ENCODE measurements at regions not wholly inside any gene's neighbourhood (a gene's known extent, or its start where the extent isn't known, plus 50 kb on each side); places are given as distances from the start of the nearest gene placed in this dataset.

DNA sequence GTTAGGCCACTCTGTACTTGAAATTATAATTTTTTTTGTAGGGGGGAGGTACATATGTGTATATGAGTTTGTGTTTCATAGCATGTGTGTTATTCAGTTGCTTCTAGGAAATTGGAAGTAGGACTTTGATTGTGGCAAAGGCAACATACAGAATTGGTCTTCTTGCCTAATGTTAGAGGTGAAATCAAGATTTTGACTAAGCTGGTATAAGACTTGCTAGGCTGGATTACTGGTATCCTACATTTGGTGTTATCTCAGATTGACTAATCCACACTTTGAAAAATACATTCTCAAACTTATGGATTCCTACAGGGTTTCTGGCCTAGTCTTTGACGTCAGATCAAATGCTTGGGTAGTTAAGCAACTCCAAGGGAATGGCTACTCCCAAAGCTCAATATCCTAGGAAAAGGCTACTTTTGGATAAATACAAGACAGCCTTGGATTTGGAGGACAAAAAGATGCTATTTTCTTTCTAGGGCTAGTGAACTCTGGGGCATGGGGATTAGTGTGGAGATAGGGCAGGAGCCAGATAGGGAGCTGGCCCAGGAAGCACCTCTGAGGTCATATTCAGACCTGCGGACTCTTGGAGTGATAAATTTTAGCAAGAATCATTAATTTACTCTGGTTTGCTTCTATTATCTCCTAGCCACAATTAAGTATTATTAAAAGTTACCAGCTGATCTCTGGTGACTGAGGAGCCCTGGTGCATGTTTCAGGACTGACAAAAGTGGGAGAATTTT is 144.0 kb upstream of the RPS23 start (continued):
- TF ChIP-seq, protein P1, sequence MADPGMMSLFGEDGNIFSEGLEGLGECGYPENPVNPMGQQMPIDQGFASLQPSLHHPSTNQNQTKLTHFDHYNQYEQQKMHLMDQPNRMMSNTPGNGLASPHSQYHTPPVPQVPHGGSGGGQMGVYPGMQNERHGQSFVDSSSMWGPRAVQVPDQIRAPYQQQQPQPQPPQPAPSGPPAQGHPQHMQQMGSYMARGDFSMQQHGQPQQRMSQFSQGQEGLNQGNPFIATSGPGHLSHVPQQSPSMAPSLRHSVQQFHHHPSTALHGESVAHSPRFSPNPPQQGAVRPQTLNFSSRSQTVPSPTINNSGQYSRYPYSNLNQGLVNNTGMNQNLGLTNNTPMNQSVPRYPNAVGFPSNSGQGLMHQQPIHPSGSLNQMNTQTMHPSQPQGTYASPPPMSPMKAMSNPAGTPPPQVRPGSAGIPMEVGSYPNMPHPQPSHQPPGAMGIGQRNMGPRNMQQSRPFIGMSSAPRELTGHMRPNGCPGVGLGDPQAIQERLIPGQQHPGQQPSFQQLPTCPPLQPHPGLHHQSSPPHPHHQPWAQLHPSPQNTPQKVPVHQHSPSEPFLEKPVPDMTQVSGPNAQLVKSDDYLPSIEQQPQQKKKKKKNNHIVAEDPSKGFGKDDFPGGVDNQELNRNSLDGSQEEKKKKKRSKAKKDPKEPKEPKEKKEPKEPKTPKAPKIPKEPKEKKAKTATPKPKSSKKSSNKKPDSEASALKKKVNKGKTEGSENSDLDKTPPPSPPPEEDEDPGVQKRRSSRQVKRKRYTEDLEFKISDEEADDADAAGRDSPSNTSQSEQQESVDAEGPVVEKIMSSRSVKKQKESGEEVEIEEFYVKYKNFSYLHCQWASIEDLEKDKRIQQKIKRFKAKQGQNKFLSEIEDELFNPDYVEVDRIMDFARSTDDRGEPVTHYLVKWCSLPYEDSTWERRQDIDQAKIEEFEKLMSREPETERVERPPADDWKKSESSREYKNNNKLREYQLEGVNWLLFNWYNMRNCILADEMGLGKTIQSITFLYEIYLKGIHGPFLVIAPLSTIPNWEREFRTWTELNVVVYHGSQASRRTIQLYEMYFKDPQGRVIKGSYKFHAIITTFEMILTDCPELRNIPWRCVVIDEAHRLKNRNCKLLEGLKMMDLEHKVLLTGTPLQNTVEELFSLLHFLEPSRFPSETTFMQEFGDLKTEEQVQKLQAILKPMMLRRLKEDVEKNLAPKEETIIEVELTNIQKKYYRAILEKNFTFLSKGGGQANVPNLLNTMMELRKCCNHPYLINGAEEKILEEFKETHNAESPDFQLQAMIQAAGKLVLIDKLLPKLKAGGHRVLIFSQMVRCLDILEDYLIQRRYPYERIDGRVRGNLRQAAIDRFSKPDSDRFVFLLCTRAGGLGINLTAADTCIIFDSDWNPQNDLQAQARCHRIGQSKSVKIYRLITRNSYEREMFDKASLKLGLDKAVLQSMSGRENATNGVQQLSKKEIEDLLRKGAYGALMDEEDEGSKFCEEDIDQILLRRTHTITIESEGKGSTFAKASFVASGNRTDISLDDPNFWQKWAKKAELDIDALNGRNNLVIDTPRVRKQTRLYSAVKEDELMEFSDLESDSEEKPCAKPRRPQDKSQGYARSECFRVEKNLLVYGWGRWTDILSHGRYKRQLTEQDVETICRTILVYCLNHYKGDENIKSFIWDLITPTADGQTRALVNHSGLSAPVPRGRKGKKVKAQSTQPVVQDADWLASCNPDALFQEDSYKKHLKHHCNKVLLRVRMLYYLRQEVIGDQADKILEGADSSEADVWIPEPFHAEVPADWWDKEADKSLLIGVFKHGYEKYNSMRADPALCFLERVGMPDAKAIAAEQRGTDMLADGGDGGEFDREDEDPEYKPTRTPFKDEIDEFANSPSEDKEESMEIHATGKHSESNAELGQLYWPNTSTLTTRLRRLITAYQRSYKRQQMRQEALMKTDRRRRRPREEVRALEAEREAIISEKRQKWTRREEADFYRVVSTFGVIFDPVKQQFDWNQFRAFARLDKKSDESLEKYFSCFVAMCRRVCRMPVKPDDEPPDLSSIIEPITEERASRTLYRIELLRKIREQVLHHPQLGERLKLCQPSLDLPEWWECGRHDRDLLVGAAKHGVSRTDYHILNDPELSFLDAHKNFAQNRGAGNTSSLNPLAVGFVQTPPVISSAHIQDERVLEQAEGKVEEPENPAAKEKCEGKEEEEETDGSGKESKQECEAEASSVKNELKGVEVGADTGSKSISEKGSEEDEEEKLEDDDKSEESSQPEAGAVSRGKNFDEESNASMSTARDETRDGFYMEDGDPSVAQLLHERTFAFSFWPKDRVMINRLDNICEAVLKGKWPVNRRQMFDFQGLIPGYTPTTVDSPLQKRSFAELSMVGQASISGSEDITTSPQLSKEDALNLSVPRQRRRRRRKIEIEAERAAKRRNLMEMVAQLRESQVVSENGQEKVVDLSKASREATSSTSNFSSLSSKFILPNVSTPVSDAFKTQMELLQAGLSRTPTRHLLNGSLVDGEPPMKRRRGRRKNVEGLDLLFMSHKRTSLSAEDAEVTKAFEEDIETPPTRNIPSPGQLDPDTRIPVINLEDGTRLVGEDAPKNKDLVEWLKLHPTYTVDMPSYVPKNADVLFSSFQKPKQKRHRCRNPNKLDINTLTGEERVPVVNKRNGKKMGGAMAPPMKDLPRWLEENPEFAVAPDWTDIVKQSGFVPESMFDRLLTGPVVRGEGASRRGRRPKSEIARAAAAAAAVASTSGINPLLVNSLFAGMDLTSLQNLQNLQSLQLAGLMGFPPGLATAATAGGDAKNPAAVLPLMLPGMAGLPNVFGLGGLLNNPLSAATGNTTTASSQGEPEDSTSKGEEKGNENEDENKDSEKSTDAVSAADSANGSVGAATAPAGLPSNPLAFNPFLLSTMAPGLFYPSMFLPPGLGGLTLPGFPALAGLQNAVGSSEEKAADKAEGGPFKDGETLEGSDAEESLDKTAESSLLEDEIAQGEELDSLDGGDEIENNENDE (IDR thresholded peaks at IDR 0.05; ENCODE audit: insufficient replicate concordance, low read length), result no peak
- no peak for TF ChIP-seq EGR1 (IDR thresholded peaks at IDR 0.05; ENCODE audit: borderline replicate concordance, low read depth, low read length)
- no peak for TF ChIP-seq SAP30 (IDR thresholded peaks at IDR 0.05; ENCODE audit: insufficient read depth, insufficient replicate concordance, low read length)
- no peak for TF ChIP-seq ZNF274 (IDR thresholded peaks at IDR 0.05; ENCODE audit: borderline replicate concordance, extremely low read depth, low read length)
- TF ChIP-seq NANOG (IDR thresholded peaks at IDR 0.05; ENCODE audit: insufficient read depth, low read depth, low read length, poor library complexity, severe bottlenecking), result no peak

All from H1 (cell line).